H1 (cell line): ENCODE measurements at regions not wholly inside any gene's neighbourhood (a gene's known extent, or its start where the extent isn't known, plus 50 kb on each side); places are given as distances from the start of the nearest gene placed in this dataset.

ENCODE experiments used
- CTCF ChIA-PET: fragments of 300-600 bp; sonication (Branson Sonifier 250); formaldehyde crosslinking; loops from one replicate; lab custom pipeline; 2021; ENCODE audit not compliant: partially characterized antibody; lab: Charles Lee
- POLR2A ChIA-PET: fragments of 300-600 bp; sonication (Branson Sonifier 250); formaldehyde crosslinking; loops from one replicate; lab custom pipeline; 2021; ENCODE audit warnings: inconsistent platforms; ENCODE audit not compliant: partially characterized antibody; lab: Charles Lee
- DNase-seq, 2 experiments: peaks; one replicate each; pipeline versions ENCODE4 v3.0.0 to v3.0.0-alpha.2; 2010 to 2022; ENCODE audit warnings: low spot score in 2 of 2, low read depth in 1 of 2, mixed read lengths in 1 of 2
- FAIRE-seq: peaks from 2 replicates; lab custom pipeline; 2011; peaks lifted over from hg19 to GRCh38; lab: Jason Lieb, UNC
- H2AFZ ChIP-seq: 2 replicates; pipeline ENCODE4 v1.8.1; 2012; ENCODE audit warnings: low read length, inconsistent platforms
- H2AK5ac ChIP-seq: 2 replicates; pipeline ENCODE4 v1.6.1; 2013; ENCODE audit warnings: low read depth, low read length
- H2BK120ac ChIP-seq: replicated peaks from 2 replicates; pipeline ENCODE3; 2013; ENCODE audit warnings: low read depth, low read length, inconsistent platforms
- H2BK12ac ChIP-seq: 2 replicates; pipeline ENCODE4 v1.6.1; 2013; ENCODE audit warnings: low read depth, low read length
- H2BK15ac ChIP-seq: 2 replicates; pipeline ENCODE4 v1.6.1; 2013; ENCODE audit warnings: low read length
- H2BK20ac ChIP-seq: 2 replicates; pipeline ENCODE4 v1.6.1; 2013; ENCODE audit warnings: low read length
- H2BK5ac ChIP-seq: 2 replicates; pipeline ENCODE4 v1.6.1; 2013; ENCODE audit warnings: low read depth, low read length
- H3K14ac ChIP-seq: 2 replicates; pipeline ENCODE4 v1.6.1; 2013; ENCODE audit warnings: inconsistent platforms; ENCODE audit not compliant: insufficient read length
- H3K18ac ChIP-seq: 2 replicates; pipeline ENCODE4 v1.6.1; 2013; ENCODE audit warnings: low read length; ENCODE audit errors: extremely low read depth
- H3K23ac ChIP-seq: 2 replicates; pipeline ENCODE4 v1.6.1; 2013; ENCODE audit warnings: inconsistent platforms; ENCODE audit not compliant: insufficient read length
- H3K23me2 ChIP-seq: 2 replicates; pipeline ENCODE4 v1.6.1; 2013; ENCODE audit warnings: low read depth, low read length
- H3K27ac ChIP-seq: 2 replicates; pipeline ENCODE4 v1.6.1; 2011; ENCODE audit warnings: low read depth, low read length, inconsistent platforms
- H3K27me3 ChIP-seq, 4 experiments: replicated peaks in 1 of 4; 1 replicate in 1 of 4; 2 replicates in 3 of 4; pipeline versions ENCODE4 v1.6.1 to v1.8.1; 2011 to 2013; ENCODE audit warnings: low read length in 3 of 4, mild to moderate bottlenecking in 3 of 4, inconsistent platforms in 2 of 4, mixed read lengths in 2 of 4, moderate library complexity in 1 of 4; ENCODE audit not compliant: control insufficient read depth in 3 of 4, insufficient read depth in 3 of 4; ENCODE audit errors: extremely low read depth in 1 of 4
- H3K36me3 ChIP-seq, 4 experiments: 2 replicates each; pipeline versions ENCODE4 v1.6.1 to v1.8.1; 2011 to 2013; ENCODE audit warnings: mild to moderate bottlenecking in 4 of 4, low read length in 3 of 4, moderate library complexity in 2 of 4, control low read depth in 1 of 4, inconsistent platforms in 1 of 4; ENCODE audit not compliant: insufficient read depth in 4 of 4, control insufficient read depth in 2 of 4
- H3K4ac ChIP-seq: replicated peaks from 2 replicates; pipeline ENCODE3; 2013; ENCODE audit warnings: low read length, low read depth, mixed read lengths, inconsistent platforms; ENCODE audit not compliant: insufficient read length
- H3K4me1 ChIP-seq, 4 experiments: replicated peaks in 1 of 4; 1 replicate in 1 of 4; 2 replicates in 3 of 4; pipeline versions ENCODE4 v1.6.1 to v1.8.1; 2011 to 2013; ENCODE audit warnings: low read length in 3 of 4, inconsistent platforms in 2 of 4, mixed read lengths in 1 of 4; ENCODE audit not compliant: insufficient read depth in 4 of 4, control insufficient read depth in 3 of 4
- H3K4me2 ChIP-seq, 2 experiments: 2 replicates each; pipeline versions ENCODE4 v1.6.1 to v1.8.1; 2011 to 2013; ENCODE audit warnings: low read depth in 2 of 2, low read length in 2 of 2, control low read depth in 1 of 2, inconsistent platforms in 1 of 2, mild to moderate bottlenecking in 1 of 2; ENCODE audit not compliant: insufficient read depth in 1 of 2
- H3K4me3 ChIP-seq, 4 experiments: fragments of 200-600, 300-600 bp in 1 of 4; sonication (generic), shearing (Covaris generic), sonication (Bioruptor Twin) in 1 of 4; 2 replicates each; pipeline versions ENCODE4 v1.5.1 to v1.8.1; 2011 to 2016; ENCODE audit warnings: low read length in 4 of 4, low read depth in 3 of 4, control low read depth in 2 of 4, inconsistent platforms in 2 of 4, mild to moderate bottlenecking in 2 of 4, mixed read lengths in 1 of 4, moderate library complexity in 1 of 4; ENCODE audit not compliant: insufficient read depth in 2 of 4; ENCODE audit errors: extremely low read depth in 1 of 4
- H3K56ac ChIP-seq: replicated peaks from 2 replicates; pipeline ENCODE3; 2013; ENCODE audit warnings: low read depth, mild to moderate bottlenecking, mixed read lengths, low read length, inconsistent platforms; ENCODE audit not compliant: insufficient read length
- H3K79me1 ChIP-seq: 2 replicates; pipeline ENCODE4 v1.6.1; 2013; ENCODE audit warnings: low read depth, low read length, control low read depth
- H3K79me2 ChIP-seq, 2 experiments: 2 replicates each; pipeline versions ENCODE4 v1.6.1 to v1.8.1; 2012 to 2013; ENCODE audit warnings: low read length in 2 of 2, mild to moderate bottlenecking in 2 of 2, inconsistent platforms in 1 of 2; ENCODE audit not compliant: insufficient read depth in 2 of 2, control insufficient read depth in 1 of 2
- H3K9ac ChIP-seq, 4 experiments: replicated peaks in 1 of 4; 1 replicate in 1 of 4; 2 replicates in 3 of 4; pipeline versions ENCODE4 v1.6.1 to v1.8.1; 2011 to 2013; ENCODE audit warnings: low read depth in 3 of 4, low read length in 3 of 4, control low read depth in 2 of 4, mild to moderate bottlenecking in 2 of 4, moderate library complexity in 2 of 4, inconsistent platforms in 1 of 4; ENCODE audit errors: extremely low read depth in 1 of 4
- H3K9me3 ChIP-seq, 2 experiments: 2 replicates each; pipeline versions ENCODE4 v1.6.1 to v1.8.1; 2012 to 2013; ENCODE audit warnings: mild to moderate bottlenecking in 2 of 2, moderate library complexity in 2 of 2, control low read depth in 1 of 2, inconsistent platforms in 1 of 2, low read depth in 1 of 2, low read length in 1 of 2, mixed read lengths in 1 of 2; ENCODE audit not compliant: insufficient read depth in 2 of 2
- H4K20me1 ChIP-seq, 2 experiments: replicated peaks in 1 of 2; 2 replicates each; pipeline versions ENCODE3 to v1.8.1; 2011 to 2013; ENCODE audit warnings: inconsistent platforms in 2 of 2, low read length in 2 of 2, mild to moderate bottlenecking in 1 of 2; ENCODE audit not compliant: insufficient read depth in 2 of 2, control insufficient read depth in 1 of 2
- H4K5ac ChIP-seq: 2 replicates; pipeline ENCODE4 v1.6.1; 2013; ENCODE audit warnings: low read length, low read depth, mixed read lengths, inconsistent platforms; ENCODE audit not compliant: insufficient read length
- H4K8ac ChIP-seq: 2 replicates; pipeline ENCODE4 v1.8.0; 2013; ENCODE audit warnings: mild to moderate bottlenecking, moderate library complexity, low read length, inconsistent platforms; ENCODE audit not compliant: insufficient read depth; ENCODE audit errors: extremely low read depth
- H4K91ac ChIP-seq: replicated peaks from 2 replicates; pipeline ENCODE3; 2013; ENCODE audit warnings: low read length, mixed read lengths, inconsistent platforms; ENCODE audit not compliant: insufficient read length
- WGBS, 2 experiments: shearing (Covaris generic) in 1 of 2; methylation state at CpG; one replicate each; pipeline versions ENCODE4 v1.1.6 to v1.1.7; 2013 to 2015; ENCODE audit warnings: low lambda C conversion rate in 2 of 2, mixed read lengths in 2 of 2, inconsistent platforms in 1 of 2, low coverage in 1 of 2, missing lambda C conversion rate in 1 of 2; ENCODE audit not compliant: insufficient replicate concordance in 2 of 2, insufficient coverage in 1 of 2, insufficient read length in 1 of 2; ENCODE audit errors: extremely low coverage in 1 of 2, missing lambda C conversion rate in 1 of 2; 5-methylcytosine and 5-hydroxymethylcytosine counted together
- TF ChIP-seq, protein P1 (sequence below): fragments of 300-600 bp; sonication (generic); IDR thresholded peaks from 2 replicates; pipeline ENCODE4 v1.7.1; 2012; ENCODE audit warnings: low read length, moderate library complexity, mild to moderate bottlenecking, inconsistent platforms; ENCODE audit not compliant: insufficient replicate concordance

DNA sequence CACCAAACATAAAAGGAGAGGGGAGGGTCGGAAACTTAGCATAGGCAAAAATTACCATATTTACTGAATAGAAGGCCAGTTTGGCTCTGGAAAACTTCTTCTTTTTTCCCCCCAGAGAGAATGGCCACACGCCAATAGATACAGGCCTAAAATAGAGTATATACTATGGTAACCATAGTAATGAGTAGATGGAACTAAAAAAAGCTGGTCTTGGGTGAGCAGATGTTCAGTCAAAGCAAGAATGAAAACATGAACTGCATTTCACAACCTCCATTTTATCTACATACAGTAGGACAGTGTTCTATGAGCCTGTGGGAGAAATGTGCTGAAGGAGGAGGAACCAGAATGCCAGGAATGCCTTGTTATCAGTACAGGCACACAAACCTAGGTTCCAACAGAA is 141.7 kb upstream of the SEMA3A start:
- H3K27ac ChIP-seq: no peak overlapping the region
- H3K23me2 ChIP-seq: no peaks in the 10 kb centered on the region
- H3K4me2 ChIP-seq: no peak overlapping the region
- no peak overlapping the region for H3K4me3 ChIP-seq
- H2BK120ac ChIP-seq: no peak overlapping the region
- no peak overlapping the region for H2AK5ac ChIP-seq
- WGBS, 2 experiments: 70% methylated on average over 2 of the region's 2 CpGs; no CpG with 5 or more reads in 1 of the 2 experiments
- no peaks in the 10 kb centered on the region for H3K36me3 ChIP-seq
- H3K56ac ChIP-seq: no peak overlapping the region
- ChIA-PET CTCF (no interaction called here), POLR2A (no interaction called here)
- H4K5ac ChIP-seq: no peak overlapping the region
- no peaks in the 10 kb centered on the region for H3K79me1 ChIP-seq
- no peak overlapping the region for H2BK20ac ChIP-seq
- no peak overlapping the region for H2BK12ac ChIP-seq
- no peak overlapping the region for H3K23ac ChIP-seq
- no peak overlapping the region for H3K9ac ChIP-seq
- H4K20me1 ChIP-seq: no peaks in the 10 kb centered on the region
- H2AFZ ChIP-seq: peak overlapping the region; percentile 68; the same call in 1 of the 2 replicates
- no peak overlapping the region for H3K4ac ChIP-seq
- H3K27me3 ChIP-seq: no peaks in the 10 kb centered on the region
- DNase-seq (no peak), FAIRE-seq (no peak)
- no peaks in the 10 kb centered on the region for H3K79me2 ChIP-seq
- H4K8ac ChIP-seq: no peak overlapping the region
- no peak overlapping the region for H3K18ac ChIP-seq
- H3K14ac ChIP-seq: no peak overlapping the region
- no peaks in the 10 kb centered on the region for H3K9me3 ChIP-seq
- no peaks in the 10 kb centered on the region for H3K4me1 ChIP-seq
- H2BK15ac ChIP-seq: no peak overlapping the region
- no peak overlapping the region for H2BK5ac ChIP-seq
- no peak overlapping the region for H4K91ac ChIP-seq
- TF ChIP-seq, protein P1, sequence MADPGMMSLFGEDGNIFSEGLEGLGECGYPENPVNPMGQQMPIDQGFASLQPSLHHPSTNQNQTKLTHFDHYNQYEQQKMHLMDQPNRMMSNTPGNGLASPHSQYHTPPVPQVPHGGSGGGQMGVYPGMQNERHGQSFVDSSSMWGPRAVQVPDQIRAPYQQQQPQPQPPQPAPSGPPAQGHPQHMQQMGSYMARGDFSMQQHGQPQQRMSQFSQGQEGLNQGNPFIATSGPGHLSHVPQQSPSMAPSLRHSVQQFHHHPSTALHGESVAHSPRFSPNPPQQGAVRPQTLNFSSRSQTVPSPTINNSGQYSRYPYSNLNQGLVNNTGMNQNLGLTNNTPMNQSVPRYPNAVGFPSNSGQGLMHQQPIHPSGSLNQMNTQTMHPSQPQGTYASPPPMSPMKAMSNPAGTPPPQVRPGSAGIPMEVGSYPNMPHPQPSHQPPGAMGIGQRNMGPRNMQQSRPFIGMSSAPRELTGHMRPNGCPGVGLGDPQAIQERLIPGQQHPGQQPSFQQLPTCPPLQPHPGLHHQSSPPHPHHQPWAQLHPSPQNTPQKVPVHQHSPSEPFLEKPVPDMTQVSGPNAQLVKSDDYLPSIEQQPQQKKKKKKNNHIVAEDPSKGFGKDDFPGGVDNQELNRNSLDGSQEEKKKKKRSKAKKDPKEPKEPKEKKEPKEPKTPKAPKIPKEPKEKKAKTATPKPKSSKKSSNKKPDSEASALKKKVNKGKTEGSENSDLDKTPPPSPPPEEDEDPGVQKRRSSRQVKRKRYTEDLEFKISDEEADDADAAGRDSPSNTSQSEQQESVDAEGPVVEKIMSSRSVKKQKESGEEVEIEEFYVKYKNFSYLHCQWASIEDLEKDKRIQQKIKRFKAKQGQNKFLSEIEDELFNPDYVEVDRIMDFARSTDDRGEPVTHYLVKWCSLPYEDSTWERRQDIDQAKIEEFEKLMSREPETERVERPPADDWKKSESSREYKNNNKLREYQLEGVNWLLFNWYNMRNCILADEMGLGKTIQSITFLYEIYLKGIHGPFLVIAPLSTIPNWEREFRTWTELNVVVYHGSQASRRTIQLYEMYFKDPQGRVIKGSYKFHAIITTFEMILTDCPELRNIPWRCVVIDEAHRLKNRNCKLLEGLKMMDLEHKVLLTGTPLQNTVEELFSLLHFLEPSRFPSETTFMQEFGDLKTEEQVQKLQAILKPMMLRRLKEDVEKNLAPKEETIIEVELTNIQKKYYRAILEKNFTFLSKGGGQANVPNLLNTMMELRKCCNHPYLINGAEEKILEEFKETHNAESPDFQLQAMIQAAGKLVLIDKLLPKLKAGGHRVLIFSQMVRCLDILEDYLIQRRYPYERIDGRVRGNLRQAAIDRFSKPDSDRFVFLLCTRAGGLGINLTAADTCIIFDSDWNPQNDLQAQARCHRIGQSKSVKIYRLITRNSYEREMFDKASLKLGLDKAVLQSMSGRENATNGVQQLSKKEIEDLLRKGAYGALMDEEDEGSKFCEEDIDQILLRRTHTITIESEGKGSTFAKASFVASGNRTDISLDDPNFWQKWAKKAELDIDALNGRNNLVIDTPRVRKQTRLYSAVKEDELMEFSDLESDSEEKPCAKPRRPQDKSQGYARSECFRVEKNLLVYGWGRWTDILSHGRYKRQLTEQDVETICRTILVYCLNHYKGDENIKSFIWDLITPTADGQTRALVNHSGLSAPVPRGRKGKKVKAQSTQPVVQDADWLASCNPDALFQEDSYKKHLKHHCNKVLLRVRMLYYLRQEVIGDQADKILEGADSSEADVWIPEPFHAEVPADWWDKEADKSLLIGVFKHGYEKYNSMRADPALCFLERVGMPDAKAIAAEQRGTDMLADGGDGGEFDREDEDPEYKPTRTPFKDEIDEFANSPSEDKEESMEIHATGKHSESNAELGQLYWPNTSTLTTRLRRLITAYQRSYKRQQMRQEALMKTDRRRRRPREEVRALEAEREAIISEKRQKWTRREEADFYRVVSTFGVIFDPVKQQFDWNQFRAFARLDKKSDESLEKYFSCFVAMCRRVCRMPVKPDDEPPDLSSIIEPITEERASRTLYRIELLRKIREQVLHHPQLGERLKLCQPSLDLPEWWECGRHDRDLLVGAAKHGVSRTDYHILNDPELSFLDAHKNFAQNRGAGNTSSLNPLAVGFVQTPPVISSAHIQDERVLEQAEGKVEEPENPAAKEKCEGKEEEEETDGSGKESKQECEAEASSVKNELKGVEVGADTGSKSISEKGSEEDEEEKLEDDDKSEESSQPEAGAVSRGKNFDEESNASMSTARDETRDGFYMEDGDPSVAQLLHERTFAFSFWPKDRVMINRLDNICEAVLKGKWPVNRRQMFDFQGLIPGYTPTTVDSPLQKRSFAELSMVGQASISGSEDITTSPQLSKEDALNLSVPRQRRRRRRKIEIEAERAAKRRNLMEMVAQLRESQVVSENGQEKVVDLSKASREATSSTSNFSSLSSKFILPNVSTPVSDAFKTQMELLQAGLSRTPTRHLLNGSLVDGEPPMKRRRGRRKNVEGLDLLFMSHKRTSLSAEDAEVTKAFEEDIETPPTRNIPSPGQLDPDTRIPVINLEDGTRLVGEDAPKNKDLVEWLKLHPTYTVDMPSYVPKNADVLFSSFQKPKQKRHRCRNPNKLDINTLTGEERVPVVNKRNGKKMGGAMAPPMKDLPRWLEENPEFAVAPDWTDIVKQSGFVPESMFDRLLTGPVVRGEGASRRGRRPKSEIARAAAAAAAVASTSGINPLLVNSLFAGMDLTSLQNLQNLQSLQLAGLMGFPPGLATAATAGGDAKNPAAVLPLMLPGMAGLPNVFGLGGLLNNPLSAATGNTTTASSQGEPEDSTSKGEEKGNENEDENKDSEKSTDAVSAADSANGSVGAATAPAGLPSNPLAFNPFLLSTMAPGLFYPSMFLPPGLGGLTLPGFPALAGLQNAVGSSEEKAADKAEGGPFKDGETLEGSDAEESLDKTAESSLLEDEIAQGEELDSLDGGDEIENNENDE: no peak
